Uterus (tissue), 2 donors: ENCODE measurements at regions not wholly inside any gene's neighbourhood (a gene's known extent, or its start where the extent isn't known, plus 50 kb on each side); places are given as distances from the start of the nearest gene placed in this dataset.

Source experiments
- POLR2A ChIP-seq, 2 donors: fragments of 450-650 bp; IDR thresholded peaks; one replicate each; pipeline ENCODE4 v1.6.1; 2016; ENCODE audit warnings: antibody characterized with exemption in 2 of 2, mild to moderate bottlenecking in 1 of 2, moderate library complexity in 1 of 2
- TF ChIP-seq, protein P1 (sequence below), 4 experiments: fragments of 200-600 bp in 2 of 4; fragments of 450-650 bp in 2 of 4; sonication (generic) in 2 of 4; IDR thresholded peaks; one replicate each; pipeline ENCODE4 v1.5.1; 2016 to 2019; ENCODE audit warnings: antibody characterized with exemption in 4 of 4, mild to moderate bottlenecking in 2 of 4, moderate library complexity in 1 of 4

DNA sequence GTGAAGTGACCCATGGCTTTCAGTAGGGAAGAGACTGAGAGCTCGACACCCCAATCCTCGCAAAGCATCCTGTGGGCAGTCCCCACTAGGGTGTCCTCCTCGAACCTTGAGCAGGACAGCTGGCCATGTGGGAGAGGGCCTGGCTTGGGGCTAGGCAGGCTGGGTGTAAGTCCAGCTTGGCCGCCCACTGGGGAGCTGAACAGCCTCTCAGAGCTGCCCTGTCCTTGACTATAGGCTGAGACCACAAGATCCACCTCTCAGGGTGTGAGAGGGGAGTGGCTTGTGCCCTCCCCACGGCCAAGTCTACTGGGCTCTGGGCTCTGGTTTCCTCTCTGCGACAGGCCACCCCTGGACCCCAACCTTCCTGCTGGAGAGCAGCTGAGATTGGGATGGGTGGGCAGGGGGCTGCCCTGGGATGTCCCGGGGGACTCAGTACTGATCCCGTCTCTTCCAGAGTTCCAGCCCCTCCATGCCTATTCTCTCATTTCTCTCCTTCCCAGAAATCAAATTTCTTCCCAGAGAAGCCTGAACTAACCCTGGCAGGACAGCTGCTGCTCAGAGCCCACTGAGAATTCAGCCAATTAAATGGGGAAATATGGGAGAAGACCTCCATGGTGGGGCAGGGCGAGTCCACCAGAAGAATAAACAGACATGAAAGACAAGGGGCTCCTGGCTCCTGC lies 282.9 kb downstream of the PTPRU start:
- TF ChIP-seq, protein P1, sequence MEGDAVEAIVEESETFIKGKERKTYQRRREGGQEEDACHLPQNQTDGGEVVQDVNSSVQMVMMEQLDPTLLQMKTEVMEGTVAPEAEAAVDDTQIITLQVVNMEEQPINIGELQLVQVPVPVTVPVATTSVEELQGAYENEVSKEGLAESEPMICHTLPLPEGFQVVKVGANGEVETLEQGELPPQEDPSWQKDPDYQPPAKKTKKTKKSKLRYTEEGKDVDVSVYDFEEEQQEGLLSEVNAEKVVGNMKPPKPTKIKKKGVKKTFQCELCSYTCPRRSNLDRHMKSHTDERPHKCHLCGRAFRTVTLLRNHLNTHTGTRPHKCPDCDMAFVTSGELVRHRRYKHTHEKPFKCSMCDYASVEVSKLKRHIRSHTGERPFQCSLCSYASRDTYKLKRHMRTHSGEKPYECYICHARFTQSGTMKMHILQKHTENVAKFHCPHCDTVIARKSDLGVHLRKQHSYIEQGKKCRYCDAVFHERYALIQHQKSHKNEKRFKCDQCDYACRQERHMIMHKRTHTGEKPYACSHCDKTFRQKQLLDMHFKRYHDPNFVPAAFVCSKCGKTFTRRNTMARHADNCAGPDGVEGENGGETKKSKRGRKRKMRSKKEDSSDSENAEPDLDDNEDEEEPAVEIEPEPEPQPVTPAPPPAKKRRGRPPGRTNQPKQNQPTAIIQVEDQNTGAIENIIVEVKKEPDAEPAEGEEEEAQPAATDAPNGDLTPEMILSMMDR (IDR thresholded peaks at IDR 0.05) = no peak
- TF ChIP-seq POLR2A (IDR thresholded peaks at IDR 0.05) = no peak
